Mucosa of rectum (tissue), 2 donors: ENCODE measurements at regions not wholly inside any gene's neighbourhood (a gene's known extent, or its start where the extent isn't known, plus 50 kb on each side); places are given as distances from the start of the nearest gene placed in this dataset.

Source experiments
- H3K27ac ChIP-seq, 2 donors: one replicate each; pipeline ENCODE4 v1.7.0; 2013; ENCODE audit warnings: inconsistent platforms in 2 of 2, low read depth in 2 of 2, low read length in 2 of 2
- H3K27me3 ChIP-seq, 2 donors: one replicate each; pipeline ENCODE4 v1.7.0; 2013; ENCODE audit warnings: low read length in 2 of 2; ENCODE audit not compliant: control insufficient read depth in 2 of 2, insufficient read depth in 2 of 2
- H3K36me3 ChIP-seq, 2 donors: one replicate each; pipeline ENCODE4 v1.7.0; 2013; ENCODE audit warnings: low read length in 2 of 2; ENCODE audit not compliant: control insufficient read depth in 2 of 2, insufficient read depth in 2 of 2
- H3K4me1 ChIP-seq, 2 donors: one replicate each; pipeline ENCODE4 v1.7.0; 2013; ENCODE audit warnings: low read length in 2 of 2, mild to moderate bottlenecking in 1 of 2; ENCODE audit not compliant: control insufficient read depth in 2 of 2, insufficient read depth in 2 of 2
- H3K4me3 ChIP-seq, 2 donors: one replicate each; pipeline ENCODE4 v1.7.0; 2013; ENCODE audit warnings: low read length in 2 of 2
- H3K9ac ChIP-seq, 2 donors: one replicate each; pipeline ENCODE4 v1.7.0; 2013; ENCODE audit warnings: low read length in 2 of 2, low read depth in 1 of 2, mild to moderate bottlenecking in 1 of 2
- H3K9me3 ChIP-seq, 2 donors: one replicate each; pipeline ENCODE4 v1.7.0; 2013; ENCODE audit warnings: low read length in 2 of 2; ENCODE audit not compliant: control insufficient read depth in 2 of 2
- donor health status: healthy.
- donor health status: Normal muscosa, but diverticular disease.

DNA sequence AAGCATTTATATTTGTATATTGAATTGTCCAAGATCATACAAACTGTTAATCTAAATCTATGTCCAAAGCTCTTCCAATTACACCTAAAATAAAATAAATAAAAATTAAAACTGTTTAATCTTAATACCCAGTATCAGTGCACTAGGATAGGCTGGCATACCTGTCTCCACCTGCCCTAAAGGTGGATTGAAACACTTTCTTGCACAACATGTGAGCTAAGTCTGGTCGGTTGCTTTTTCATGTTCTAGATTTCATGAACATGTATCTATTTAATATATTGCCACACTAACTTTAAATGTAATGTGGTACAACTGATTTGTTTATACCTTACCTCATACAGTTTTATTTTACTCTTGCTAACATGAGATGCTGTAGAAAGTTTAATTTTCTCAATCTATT, 193.0 kb downstream of the VGLL3 start:
- H3K4me1 ChIP-seq, result no peaks in the 10 kb centered on the region
- H3K27ac ChIP-seq, result no peak overlapping the region
- H3K9me3 ChIP-seq, result no peaks in the 10 kb centered on the region
- no peak overlapping the region for H3K9ac ChIP-seq
- no peaks in the 10 kb centered on the region for H3K27me3 ChIP-seq
- no peaks in the 10 kb centered on the region for H3K36me3 ChIP-seq
- no peak overlapping the region for H3K4me3 ChIP-seq

DNA sequence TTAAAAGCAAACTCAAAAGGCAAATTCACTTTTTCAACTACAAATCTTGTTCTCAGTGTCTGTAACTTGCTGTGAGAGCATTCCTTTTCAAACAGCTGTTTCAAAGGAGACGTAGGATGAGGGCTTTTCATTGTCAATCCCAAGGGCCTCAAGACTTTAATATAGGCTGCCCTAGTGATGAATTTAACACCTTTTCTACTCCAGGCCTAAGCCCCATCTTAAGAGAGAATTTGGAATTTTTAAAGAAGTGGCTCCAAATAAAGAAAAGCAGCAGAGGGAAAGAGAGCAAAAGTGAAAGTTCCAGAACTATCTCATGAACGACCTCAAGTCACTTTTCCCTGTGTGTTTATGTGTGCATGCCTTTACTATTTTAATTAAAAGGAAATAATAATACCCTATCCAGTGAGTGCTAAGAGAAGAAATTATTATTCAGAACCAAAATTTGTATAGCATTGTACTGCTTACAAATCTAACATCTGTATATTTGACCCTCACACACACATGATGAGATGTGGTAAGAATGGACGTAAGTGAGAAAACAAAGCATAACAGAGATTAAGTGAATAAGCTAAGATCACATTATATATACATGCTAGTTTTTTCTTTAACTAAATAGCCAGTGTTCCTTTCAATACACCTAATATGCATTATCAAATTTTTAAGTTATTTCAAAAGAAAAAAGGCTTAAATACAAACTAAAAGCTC, 196.4 kb downstream of the VGLL3 start:
- H3K36me3 ChIP-seq, result no peaks in the 10 kb centered on the region
- no peaks in the 10 kb centered on the region for H3K4me1 ChIP-seq
- no peaks in the 10 kb centered on the region for H3K9me3 ChIP-seq
- H3K27me3 ChIP-seq, result no peaks in the 10 kb centered on the region
- H3K9ac ChIP-seq, result no peak overlapping the region
- H3K27ac ChIP-seq, result peak overlapping the region; percentile 38 to 41
- H3K4me3 ChIP-seq, result no peak overlapping the region

DNA sequence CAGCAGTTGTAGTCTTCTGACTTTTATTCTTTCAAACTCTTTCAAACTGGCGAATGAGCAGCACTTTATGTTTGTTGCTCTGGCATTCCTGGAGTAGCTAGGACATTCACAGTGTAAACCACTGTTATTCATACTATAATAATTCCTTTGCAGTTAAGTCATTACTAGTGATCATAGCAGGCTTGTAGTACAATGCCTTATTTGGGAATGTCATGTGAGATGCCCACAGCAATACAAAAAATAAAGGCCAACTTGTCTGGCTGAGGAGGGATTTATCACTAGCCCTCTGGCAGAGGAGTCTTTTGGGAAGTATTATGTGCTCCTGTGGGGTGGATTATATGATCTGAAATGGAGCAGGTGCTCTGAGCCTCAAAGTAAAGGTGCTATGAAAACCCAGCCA, 197.2 kb downstream of the VGLL3 start:
- no peaks in the 10 kb centered on the region for H3K27me3 ChIP-seq
- no peak overlapping the region for H3K9ac ChIP-seq
- no peak overlapping the region for H3K4me3 ChIP-seq
- peak overlapping the region in 1 of 2 donors; percentile 41 for H3K27ac ChIP-seq
- H3K36me3 ChIP-seq, result no peaks in the 10 kb centered on the region
- H3K9me3 ChIP-seq, result no peaks in the 10 kb centered on the region
- H3K4me1 ChIP-seq, result no peaks in the 10 kb centered on the region

DNA sequence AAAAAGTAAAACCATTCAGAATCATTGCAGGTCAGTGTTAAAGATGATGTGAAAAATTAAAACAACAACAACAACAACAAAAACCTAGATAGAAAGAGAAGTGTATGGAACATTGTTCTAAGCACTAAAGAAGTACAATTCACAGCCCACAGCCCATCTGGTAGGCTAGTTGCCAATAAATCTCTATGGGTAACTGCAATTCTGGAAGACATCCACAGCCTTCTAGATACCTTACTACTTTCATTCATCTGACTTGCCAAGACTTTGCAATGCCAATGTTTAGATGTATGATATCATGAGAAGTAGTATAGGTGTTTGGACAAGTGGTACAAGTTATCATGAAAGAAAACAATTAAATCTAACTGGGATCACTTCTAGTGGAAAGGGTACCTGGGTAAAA, 198.6 kb downstream of the VGLL3 start:
- H3K27ac ChIP-seq, result no peak overlapping the region
- H3K9me3 ChIP-seq, result no peaks in the 10 kb centered on the region
- H3K4me3 ChIP-seq, result no peak overlapping the region
- H3K36me3 ChIP-seq, result no peaks in the 10 kb centered on the region
- H3K4me1 ChIP-seq, result no peaks in the 10 kb centered on the region
- H3K27me3 ChIP-seq, result no peaks in the 10 kb centered on the region
- no peak overlapping the region for H3K9ac ChIP-seq

DNA sequence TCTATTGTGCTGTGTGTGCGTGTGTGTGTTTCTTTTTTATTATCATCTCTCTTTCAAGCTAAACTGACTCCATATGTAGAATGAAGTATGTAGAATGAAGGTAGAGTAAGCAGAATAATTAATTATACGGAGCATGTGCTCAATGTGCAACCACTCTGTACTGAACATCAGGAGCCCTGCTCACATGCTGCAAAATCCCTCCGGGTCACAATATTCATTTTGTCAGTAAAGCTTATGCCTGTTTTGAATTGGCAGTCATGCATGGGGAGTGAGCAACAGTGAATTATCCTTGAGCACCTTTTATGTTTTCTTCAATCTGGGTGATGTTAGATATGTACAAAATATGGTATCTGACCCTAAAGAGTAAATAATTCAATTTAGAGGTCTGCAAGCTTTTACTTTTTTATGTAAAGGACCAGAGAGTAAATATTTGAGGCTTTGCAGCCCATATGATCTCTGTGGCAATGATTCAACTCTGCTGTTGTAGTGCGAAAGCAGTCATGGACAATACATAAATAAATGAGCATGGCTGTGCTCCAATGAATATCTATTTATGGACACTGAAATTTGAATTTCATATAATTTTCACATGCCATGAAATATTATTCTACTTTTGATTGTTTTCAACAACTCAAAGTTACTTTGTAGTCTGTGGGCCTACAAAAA, 199.9 kb downstream of the VGLL3 start:
- Histone ChIP-seq H3K4me3 (no peak overlapping the region), H3K27ac (no peak overlapping the region), H3K36me3 (no peaks in the 10 kb centered on the region), H3K9me3 (no peaks in the 10 kb centered on the region), H3K27me3 (no peaks in the 10 kb centered on the region), H3K4me1 (no peaks in the 10 kb centered on the region), H3K9ac (no peak overlapping the region)

DNA sequence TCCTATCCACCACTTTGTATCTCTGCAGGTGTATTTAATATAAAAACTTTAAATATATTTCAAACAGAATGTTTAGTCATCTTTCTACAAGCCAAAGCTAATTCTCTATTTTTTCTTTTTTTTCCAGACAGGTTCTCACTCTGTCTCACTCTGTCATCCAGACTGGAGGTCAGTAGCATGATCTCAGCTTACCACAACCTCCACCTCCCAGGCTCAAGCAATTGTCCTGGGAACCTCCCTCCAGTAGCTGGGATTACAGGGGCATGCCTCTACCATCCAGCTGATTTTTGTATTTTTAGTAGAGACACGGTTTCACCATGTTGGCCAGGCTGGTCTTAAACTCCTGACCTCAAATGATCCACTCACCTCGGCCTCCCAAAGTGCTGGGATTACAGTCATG, 202.6 kb downstream of the VGLL3 start:
- H3K36me3 ChIP-seq, result no peaks in the 10 kb centered on the region
- no peak overlapping the region for H3K9ac ChIP-seq
- H3K27me3 ChIP-seq, result no peaks in the 10 kb centered on the region
- no peaks in the 10 kb centered on the region for H3K9me3 ChIP-seq
- no peak overlapping the region for H3K27ac ChIP-seq
- no peak overlapping the region for H3K4me3 ChIP-seq
- no peaks in the 10 kb centered on the region for H3K4me1 ChIP-seq

DNA sequence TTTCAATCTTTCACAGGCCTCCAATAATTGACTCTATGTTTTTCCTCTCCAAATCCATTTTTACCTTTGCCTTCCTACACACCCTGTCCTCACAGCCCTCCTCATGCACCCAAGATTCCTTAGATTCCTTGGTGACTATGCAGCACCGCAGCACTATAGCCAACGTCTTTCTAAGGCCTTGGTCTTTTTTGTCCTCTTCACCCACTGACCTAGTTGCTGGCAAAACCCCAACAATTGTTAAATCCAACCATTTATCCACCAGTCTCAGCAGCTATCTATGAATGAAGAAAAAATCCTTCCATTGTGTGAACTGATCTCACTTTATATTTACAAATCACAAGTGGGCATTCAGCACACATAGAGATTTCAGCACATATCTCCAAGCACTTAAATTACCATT, 203.9 kb downstream of the VGLL3 start:
- no peaks in the 10 kb centered on the region for H3K27me3 ChIP-seq
- H3K36me3 ChIP-seq, result no peaks in the 10 kb centered on the region
- H3K27ac ChIP-seq, result no peak overlapping the region
- no peak overlapping the region for H3K9ac ChIP-seq
- no peaks in the 10 kb centered on the region for H3K9me3 ChIP-seq
- no peaks in the 10 kb centered on the region for H3K4me1 ChIP-seq
- no peak overlapping the region for H3K4me3 ChIP-seq

DNA sequence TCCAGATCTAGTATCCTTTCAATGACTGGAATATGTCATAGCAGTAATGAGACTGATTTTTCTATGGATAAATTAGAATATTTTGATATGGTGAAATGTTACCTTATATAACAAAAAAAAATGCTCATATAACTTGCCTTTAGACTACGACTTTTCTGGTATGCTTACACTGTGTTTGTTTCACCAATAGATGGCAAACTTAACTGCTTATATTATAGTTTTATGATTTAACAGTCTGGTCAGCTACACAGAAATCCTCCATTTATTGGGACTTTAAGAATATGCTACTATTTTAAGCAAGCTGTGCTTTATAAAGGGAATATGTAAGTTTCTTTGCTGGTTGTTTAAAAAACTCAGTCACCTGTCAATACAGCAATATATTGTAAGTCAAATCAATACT, 205.6 kb downstream of the VGLL3 start:
- Histone ChIP-seq H3K27me3 (no peaks in the 10 kb centered on the region), H3K9me3 (no peaks in the 10 kb centered on the region), H3K36me3 (no peaks in the 10 kb centered on the region), H3K27ac (no peak overlapping the region), H3K4me1 (no peaks in the 10 kb centered on the region), H3K9ac (no peak overlapping the region), H3K4me3 (no peak overlapping the region)

DNA sequence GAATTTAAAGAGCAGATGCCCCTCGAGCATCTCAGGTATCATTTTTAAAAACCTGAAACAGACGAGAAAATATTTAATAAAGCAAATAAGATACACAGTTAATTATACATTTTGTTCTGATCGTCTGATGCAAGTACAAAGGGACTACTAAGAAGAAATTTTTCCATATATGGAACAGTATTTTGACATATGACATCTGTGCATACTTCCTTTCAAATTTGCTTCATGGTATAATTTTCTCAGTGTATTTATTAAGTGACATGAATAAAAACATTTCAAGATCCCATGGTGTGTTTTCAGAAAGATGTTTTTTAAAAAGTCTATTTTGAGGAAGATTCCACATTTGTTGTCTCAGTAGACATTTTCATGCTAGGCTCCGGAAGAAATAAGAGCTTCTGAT, 208.1 kb downstream of the VGLL3 start:
- H3K4me3 ChIP-seq, result no peak overlapping the region
- no peaks in the 10 kb centered on the region for H3K27me3 ChIP-seq
- no peaks in the 10 kb centered on the region for H3K36me3 ChIP-seq
- no peaks in the 10 kb centered on the region for H3K9me3 ChIP-seq
- no peak overlapping the region for H3K9ac ChIP-seq
- H3K4me1 ChIP-seq, result no peaks in the 10 kb centered on the region
- no peak overlapping the region for H3K27ac ChIP-seq

DNA sequence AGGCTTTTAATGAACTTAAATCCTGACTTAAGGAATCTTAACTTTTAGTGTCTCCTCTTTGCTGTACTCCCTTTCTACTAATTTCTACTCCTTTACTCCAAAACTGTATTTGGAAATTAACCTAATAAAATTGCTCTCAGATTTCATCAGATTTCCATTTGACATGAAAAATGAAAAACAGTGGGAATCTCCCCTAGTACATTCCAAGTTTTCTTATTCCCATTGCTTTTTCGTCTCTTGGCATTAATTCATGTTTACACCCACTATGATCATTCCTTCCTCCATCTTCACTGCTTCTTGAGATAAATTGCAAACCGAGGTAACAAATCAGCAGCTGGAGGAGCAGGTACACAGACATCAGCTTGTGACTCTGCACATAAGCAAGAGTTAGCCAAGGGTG, 208.7 kb downstream of the VGLL3 start:
- H3K27me3 ChIP-seq, result no peaks in the 10 kb centered on the region
- H3K9me3 ChIP-seq, result no peaks in the 10 kb centered on the region
- no peak overlapping the region for H3K9ac ChIP-seq
- H3K4me3 ChIP-seq, result no peak overlapping the region
- no peaks in the 10 kb centered on the region for H3K36me3 ChIP-seq
- no peaks in the 10 kb centered on the region for H3K4me1 ChIP-seq
- H3K27ac ChIP-seq, result no peak overlapping the region
